Stimulated activated CD8-positive, alpha-beta memory T cell treated with anti-CD3 and anti-CD28 coated beads, Interleukin-4, amount 100 ng/mL, for 48 hours (primary cell): ENCODE measurements at regions not wholly inside any gene's neighbourhood (a gene's known extent, or its start where the extent isn't known, plus 50 kb on each side); places are given as distances from the start of the nearest gene placed in this dataset.
"Not testable (repeated sequence)": the region's sequence is repeated elsewhere in the genome, so short reads cannot be mapped to it uniquely, and the experiment has no call there.

ENCODE experiments used
- DNase-seq: peaks from one replicate; pipeline ENCODE4 v3.0.0-alpha.2; 2020

DNA sequence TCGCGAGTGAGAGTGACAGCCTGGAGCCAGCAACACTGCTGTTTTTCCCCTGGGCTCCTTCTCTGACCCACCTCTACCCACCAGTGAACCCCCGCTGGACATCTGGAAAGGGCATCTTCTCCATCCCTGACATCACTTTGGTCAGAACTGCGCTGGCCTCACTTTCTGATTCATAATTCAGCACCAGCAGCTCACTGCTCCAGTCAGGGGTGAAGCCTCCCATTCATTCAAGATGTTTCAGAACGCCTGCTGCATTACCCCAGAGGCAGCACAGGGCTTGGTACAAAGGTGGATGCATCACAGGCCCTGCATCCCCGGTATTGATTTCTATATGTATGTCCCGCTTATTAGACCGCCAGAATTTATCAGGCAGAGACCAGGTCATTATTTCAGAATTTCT lies 182.8 kb upstream of the TSHZ3 start:
- DNase-seq, result no peak

GRCh38 chr19:31533114-31533513 lies 183.9 kb upstream of the TSHZ3 start:
- no peak for DNase-seq

GRCh38 chr19:31534231-31534630 lies 185.0 kb upstream of the TSHZ3 start:
- DNase-seq, result no peak

- no peak for DNase-seq
Measured at GRCh38 chr19:31534786-31535657, 185.8 kb upstream of the TSHZ3 start.

DNA sequence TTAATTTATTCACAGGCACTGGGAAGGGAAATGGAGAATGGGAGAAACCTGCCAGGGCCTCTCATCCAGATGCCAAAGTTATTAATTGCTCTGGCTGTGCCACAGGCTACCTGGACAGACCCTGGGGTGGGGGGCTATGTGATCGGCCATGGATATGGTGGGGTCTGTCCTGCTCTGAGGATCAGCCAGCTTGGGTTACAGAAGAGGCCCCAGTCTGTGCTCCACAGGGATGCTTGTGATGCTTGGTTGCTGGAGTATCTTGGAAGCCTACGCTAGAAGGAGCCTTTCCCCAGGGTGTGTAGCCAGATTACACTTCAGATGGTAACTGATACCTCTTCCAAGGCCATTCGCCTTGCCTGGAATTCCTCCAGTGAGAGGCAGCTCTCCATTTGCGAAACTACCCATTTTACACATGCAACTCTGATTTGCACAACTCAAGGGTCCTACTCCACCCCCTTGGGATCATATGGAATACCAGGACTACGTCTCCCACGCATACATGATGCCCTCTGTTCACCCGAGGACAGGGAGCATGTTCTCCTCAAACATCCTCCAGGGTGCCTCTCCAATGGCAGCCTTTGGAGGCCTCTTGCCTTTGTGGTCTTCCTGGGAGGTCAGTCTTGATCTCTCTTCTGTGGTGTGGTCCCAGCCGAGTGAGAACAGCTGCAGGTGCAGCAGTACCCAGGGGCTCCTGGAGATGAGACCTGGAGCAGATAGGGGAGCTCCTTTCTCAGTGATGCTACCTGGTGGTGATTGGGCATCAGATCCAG lies 186.6 kb upstream of the TSHZ3 start:
- DNase-seq, result no peak

GRCh38 chr19:31537136-31537535 lies 187.9 kb upstream of the TSHZ3 start:
- no peak for DNase-seq

GRCh38 chr19:31537902-31538301 lies 188.7 kb upstream of the TSHZ3 start:
- DNase-seq, result not testable (repeated sequence)

DNA sequence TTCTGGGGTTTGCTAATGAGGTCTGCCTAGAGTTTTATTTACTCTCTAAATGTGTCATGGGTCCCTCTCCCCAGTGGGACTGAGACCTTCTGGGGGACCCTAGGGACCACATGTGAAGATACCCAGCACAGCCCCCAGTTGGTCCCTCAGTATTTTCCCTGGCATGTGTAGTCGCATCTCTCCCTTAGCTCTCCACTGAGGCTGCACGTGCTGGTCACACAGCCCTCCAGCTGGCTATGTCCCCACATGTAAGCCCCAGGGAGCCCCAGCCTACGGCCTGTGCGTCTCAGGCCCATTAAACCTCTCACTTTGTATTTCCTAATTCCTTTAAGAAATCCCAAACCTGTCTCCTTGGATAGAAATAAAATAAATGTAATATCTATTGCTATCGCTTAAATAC lies 189.6 kb upstream of the TSHZ3 start:
- no peak for DNase-seq

DNA sequence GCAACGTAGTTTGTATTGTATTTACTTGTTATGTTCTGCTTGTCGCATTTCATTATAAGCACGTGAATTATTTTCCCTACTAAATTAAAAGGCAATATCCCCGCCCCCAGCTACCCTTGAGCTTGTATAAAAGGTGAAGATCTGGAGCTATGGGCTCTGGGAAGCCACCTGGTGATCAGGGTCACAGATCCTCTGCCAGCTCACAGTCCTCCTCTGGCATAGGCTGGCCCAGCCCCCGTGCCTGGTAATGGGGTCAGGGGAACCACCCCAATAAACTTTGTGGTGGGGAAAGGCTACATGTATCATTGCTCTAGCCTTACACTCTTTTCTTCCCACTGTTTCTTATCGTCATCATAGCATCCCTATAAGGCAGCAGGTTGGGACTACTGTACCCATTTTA lies 190.2 kb upstream of the TSHZ3 start:
- DNase-seq, result no peak

GRCh38 chr19:31541396-31541795 lies 192.2 kb upstream of the TSHZ3 start:
- DNase-seq, result no peak

- DNase-seq, result no peak
Measured at GRCh38 chr19:31543456-31543855, 194.2 kb upstream of the TSHZ3 start.

GRCh38 chr19:31545777-31546176 lies 196.5 kb upstream of the TSHZ3 start:
- DNase-seq, result no peak

GRCh38 chr19:31546205-31546960 lies 197.1 kb upstream of the TSHZ3 start:
- DNase-seq, result no peak

GRCh38 chr19:31548941-31549340 lies 199.7 kb upstream of the TSHZ3 start:
- no peak for DNase-seq

DNA sequence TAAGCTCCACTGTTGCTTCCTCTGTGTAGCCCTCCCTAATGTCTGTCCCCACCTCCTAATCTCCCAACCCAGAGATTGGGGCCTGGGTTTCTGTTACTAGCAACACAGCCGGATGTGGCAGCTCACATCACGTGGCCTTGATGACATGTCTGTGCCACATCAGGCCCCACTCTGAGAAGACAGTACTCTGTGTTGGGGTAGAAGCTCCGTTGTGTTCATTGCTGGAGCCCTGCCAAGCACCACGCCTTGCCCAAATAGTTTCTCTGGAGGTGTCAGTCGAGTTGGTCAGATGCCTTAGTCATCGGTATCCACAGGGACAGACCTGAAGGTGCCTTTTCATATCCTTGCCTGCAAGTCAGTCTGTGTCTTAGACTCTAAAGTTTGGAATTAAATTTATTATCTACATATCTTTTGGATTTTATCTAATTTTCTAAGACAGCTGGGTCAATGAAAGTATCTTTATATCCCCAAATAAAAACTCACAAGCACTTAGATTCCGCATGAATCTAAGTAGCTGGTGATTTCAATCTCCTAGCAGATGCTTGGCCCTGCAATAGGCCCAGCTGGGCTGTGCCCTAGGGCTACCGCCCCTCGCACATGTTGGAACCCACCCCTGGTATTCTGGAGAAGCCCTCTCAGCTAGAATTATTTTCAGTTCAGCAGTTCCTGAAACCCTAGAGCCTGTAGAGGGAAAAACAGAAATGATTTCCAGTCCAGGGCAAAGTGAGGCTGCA lies 204.0 kb upstream of the TSHZ3 start:
- DNase-seq, result no peak

- DNase-seq, result no peak
Measured at GRCh38 chr19:31553846-31554215, 204.6 kb upstream of the TSHZ3 start.

DNA sequence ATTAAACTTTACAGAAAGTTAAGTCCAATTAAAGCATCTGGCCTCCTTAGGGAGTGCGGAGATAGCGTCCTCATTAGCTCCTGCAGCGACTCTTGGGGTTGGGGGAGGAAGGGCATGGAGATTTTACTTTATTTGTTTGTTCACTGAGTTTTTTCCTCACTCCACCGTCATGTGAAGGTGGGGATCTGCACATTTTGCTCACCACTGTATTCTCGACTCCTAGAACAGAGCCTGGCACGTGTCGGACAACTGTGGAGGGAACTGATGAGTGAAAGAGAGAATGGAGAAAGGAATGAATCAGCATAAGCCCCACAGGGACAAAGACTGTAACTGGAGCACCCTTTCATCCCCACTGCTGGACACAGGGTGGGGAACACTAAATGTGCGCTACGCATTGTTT lies 205.1 kb upstream of the TSHZ3 start:
- DNase-seq, result no peak

DNA sequence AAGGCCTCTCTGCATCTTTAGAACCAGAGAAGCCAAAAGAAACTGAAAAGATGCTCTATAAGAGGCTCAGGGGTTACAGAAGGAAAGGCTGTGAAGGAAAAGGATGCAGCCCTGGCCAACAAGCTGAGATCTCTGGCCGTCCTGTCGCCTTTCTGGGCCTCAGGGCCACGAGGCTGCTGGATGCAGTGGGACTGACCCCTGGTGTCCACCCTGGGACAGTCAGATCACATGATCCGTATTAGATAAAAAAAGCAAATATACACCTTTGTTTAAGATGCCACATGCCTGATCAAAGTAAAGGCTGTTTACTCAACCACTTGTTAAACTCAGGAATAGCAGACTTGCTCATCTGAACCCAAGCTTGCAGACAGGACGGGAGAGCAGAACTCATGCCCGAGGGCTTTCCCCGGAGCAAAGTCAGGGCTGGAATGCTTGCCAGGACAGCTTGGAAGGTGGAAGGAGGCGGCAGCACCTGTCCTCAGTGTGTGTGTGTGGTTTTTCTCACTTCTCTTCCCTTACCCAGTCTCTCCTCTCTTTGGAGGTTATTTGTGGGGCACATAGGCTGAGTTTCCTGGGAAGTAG lies 206.5 kb upstream of the TSHZ3 start:
- DNase-seq, result no peak

DNA sequence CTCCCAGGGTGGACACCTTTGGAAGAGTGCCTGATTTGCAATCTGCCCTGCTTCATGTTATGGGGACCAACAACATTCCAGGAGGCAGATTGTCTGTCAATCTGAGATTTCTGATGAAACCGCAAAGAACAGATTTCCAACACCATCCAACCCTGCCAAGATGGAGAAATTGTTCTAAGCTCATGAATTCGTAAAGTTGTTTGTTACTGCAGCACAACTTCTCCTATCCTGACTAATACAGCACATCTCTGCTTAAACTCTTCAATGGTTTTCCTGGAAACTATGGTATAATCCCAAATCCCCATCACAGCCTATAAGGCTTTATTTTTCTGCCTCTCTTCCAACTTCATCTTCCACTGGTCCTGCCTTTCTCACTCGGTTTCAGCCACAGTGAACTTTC lies 210.3 kb upstream of the TSHZ3 start:
- DNase-seq, result no peak

DNA sequence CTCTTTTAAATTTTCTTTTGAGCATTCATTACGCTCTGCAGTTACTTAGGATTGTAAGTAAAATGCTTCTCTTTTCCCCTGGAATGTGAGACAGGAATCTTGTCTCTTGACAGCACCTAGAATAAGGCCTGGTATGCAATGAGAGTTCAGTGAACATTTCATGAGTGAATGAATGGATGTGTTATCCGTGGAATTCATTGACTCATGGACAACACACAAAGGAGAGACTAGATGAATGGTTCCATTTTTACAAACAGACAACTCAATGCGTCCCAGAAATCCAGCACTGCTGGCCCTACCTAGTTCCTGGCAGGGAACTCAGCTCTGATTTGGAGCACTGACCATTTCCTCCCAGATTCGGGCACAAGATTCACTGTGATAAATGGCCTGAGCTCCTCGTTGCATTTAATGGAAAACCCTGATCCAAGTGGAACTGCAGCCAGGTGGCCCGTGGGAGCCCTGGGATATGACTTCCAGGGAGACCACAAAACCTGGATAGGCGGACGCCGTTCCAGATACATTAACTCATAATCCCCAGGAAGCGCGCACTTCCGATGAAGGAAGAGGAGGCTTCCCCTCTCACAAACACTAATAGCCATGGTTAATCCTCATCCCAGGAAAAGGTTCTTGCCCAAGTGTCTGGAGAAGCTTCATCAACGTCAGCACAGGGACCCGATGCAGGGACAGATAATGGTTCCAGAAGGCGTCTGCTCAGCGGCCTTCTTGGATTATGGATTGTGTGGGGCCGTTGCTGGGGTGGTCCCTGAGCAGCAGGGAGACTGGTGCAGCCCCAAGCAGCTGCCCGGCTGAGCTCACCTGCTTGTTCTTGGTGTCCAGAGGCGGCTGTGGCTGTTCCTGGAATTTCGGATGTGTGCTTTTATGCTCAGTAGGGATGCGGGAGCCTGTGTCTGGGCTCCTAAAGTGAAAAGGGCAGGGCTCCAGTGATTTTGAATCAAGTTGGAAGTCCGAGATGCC lies 211.1 kb upstream of the TSHZ3 start:
- DNase-seq, result no peak

- no peak for DNase-seq
Measured at GRCh38 chr19:31562966-31563612, 213.9 kb upstream of the TSHZ3 start.
